ENCODE measurements at regions not wholly inside any gene's neighbourhood (a gene's known extent, or its start where the extent isn't known, plus 50 kb on each side); places are given as distances from the start of the nearest gene placed in this dataset.
A peak's percentile ranks its signal among the peaks of the same experiment; 100 is the strongest.

- WGBS, 3 donors = 65 to 75% (median 70%) methylated on average over 4 of the region's 4 CpGs
- H3K4me3 ChIP-seq (ENCODE audit: low read depth in 1 of 3, low read length in 3 of 3) = no peak overlapping the region
- FAIRE-seq (no peak), DNase-seq (no peak)
- no peaks in the 10 kb centered on the region for H3K9me3 ChIP-seq (ENCODE audit: control insufficient read depth in 2 of 2, insufficient read depth in 1 of 2, low read depth in 1 of 2, low read length in 1 of 2)
- H3K27me3 ChIP-seq (ENCODE audit: control insufficient read depth in 3 of 3, insufficient read depth in 3 of 3, low read length in 3 of 3) = no peaks in the 10 kb centered on the region
- no peaks in the 10 kb centered on the region for H3K4me1 ChIP-seq (ENCODE audit: control insufficient read depth in 3 of 3, insufficient read depth in 2 of 3, low read depth in 1 of 3, low read length in 2 of 3)
- peak overlapping the region in 1 of 3 donors; percentile 4 for H3K27ac ChIP-seq (ENCODE audit: low read depth in 1 of 3, low read length in 2 of 3)
- H3K36me3 ChIP-seq (ENCODE audit: control insufficient read depth in 3 of 3, insufficient read depth in 2 of 3, low read depth in 1 of 3, low read length in 3 of 3) = no peaks in the 10 kb centered on the region
These were observed 92.8 kb downstream of the TRIB2 start for GRCh38 chr2:12809526-12809925.

- DNase-seq (no peak), FAIRE-seq (no peak)
- Histone ChIP-seq H3K36me3 (ENCODE audit: control insufficient read depth in 3 of 3, insufficient read depth in 2 of 3, low read depth in 1 of 3, low read length in 3 of 3) (no peaks in the 10 kb centered on the region), H3K27me3 (ENCODE audit: control insufficient read depth in 3 of 3, insufficient read depth in 3 of 3, low read length in 3 of 3) (no peaks in the 10 kb centered on the region), H3K9me3 (ENCODE audit: control insufficient read depth in 2 of 2, insufficient read depth in 1 of 2, low read depth in 1 of 2, low read length in 1 of 2) (no peaks in the 10 kb centered on the region), H3K4me1 (ENCODE audit: control insufficient read depth in 3 of 3, insufficient read depth in 2 of 3, low read depth in 1 of 3, low read length in 2 of 3) (no peaks in the 10 kb centered on the region), H3K4me3 (ENCODE audit: low read depth in 1 of 3, low read length in 3 of 3) (no peak overlapping the region), H3K27ac (ENCODE audit: low read depth in 1 of 3, low read length in 2 of 3) (no peak overlapping the region)
These were observed 95.2 kb downstream of the TRIB2 start for GRCh38 chr2:12811916-12812315.

GRCh38 chr2:12813166-12813565 lies 96.4 kb downstream of the TRIB2 start:
- Histone ChIP-seq H3K4me3 (ENCODE audit: low read depth in 1 of 3, low read length in 3 of 3) (no peak overlapping the region), H3K4me1 (ENCODE audit: control insufficient read depth in 3 of 3, insufficient read depth in 2 of 3, low read depth in 1 of 3, low read length in 2 of 3) (no peaks in the 10 kb centered on the region), H3K36me3 (ENCODE audit: control insufficient read depth in 3 of 3, insufficient read depth in 2 of 3, low read depth in 1 of 3, low read length in 3 of 3) (no peaks in the 10 kb centered on the region), H3K27me3 (ENCODE audit: control insufficient read depth in 3 of 3, insufficient read depth in 3 of 3, low read length in 3 of 3) (no peaks in the 10 kb centered on the region), H3K27ac (ENCODE audit: low read depth in 1 of 3, low read length in 2 of 3) (no peak overlapping the region), H3K9me3 (ENCODE audit: control insufficient read depth in 2 of 2, insufficient read depth in 1 of 2, low read depth in 1 of 2, low read length in 1 of 2) (no peaks in the 10 kb centered on the region)
- no peak for DNase-seq
- FAIRE-seq = no peak

GRCh38 chr2:12816379-12817306 lies 99.9 kb downstream of the TRIB2 start:
- no peak for FAIRE-seq
- 74 to 78% (median 77%) methylated on average over 4 of the region's 4 CpGs for WGBS, 3 donors

GRCh38 chr2:12817870-12818269 lies 101.1 kb downstream of the TRIB2 start:
- DNase-seq = no peak
- peak overlapping the region in 1 of 3 donors; percentile 88 for H3K27ac ChIP-seq (ENCODE audit: low read depth in 1 of 3, low read length in 2 of 3)

More at GRCh38 chr2:12816379-12817306, 99.9 kb downstream of the TRIB2 start:
- Histone ChIP-seq H3K27me3 (ENCODE audit: control insufficient read depth in 3 of 3, insufficient read depth in 3 of 3, low read length in 3 of 3) (no peaks in the 10 kb centered on the region), H3K4me1 (ENCODE audit: control insufficient read depth in 3 of 3, insufficient read depth in 2 of 3, low read depth in 1 of 3, low read length in 2 of 3) (no peaks in the 10 kb centered on the region), H3K4me3 (ENCODE audit: low read depth in 1 of 3, low read length in 3 of 3) (no peak overlapping the region), H3K27ac (ENCODE audit: low read depth in 1 of 3, low read length in 2 of 3) (no peak overlapping the region), H3K36me3 (ENCODE audit: control insufficient read depth in 3 of 3, insufficient read depth in 2 of 3, low read depth in 1 of 3, low read length in 3 of 3) (no peaks in the 10 kb centered on the region), H3K9me3 (ENCODE audit: control insufficient read depth in 2 of 2, insufficient read depth in 1 of 2, low read depth in 1 of 2, low read length in 1 of 2) (no peaks in the 10 kb centered on the region)
- no peak for DNase-seq

GRCh38 chr2:12818416-12819102 lies 101.8 kb downstream of the TRIB2 start:
- FAIRE-seq (no peak), DNase-seq (no peak)
- Histone ChIP-seq H3K4me3 (ENCODE audit: low read depth in 1 of 3, low read length in 3 of 3) (no peak overlapping the region), H3K27me3 (ENCODE audit: control insufficient read depth in 3 of 3, insufficient read depth in 3 of 3, low read length in 3 of 3) (no peaks in the 10 kb centered on the region), H3K27ac (ENCODE audit: low read depth in 1 of 3, low read length in 2 of 3) (peak overlapping the region in 1 of 3 donors; percentile 88), H3K36me3 (ENCODE audit: control insufficient read depth in 3 of 3, insufficient read depth in 2 of 3, low read depth in 1 of 3, low read length in 3 of 3) (no peaks in the 10 kb centered on the region), H3K9me3 (ENCODE audit: control insufficient read depth in 2 of 2, insufficient read depth in 1 of 2, low read depth in 1 of 2, low read length in 1 of 2) (no peaks in the 10 kb centered on the region), H3K4me1 (ENCODE audit: control insufficient read depth in 3 of 3, insufficient read depth in 2 of 3, low read depth in 1 of 3, low read length in 2 of 3) (no peaks in the 10 kb centered on the region)
- WGBS, 3 donors = 79 to 86% (median 80%) methylated on average over 11 of the region's 11 CpGs

More at GRCh38 chr2:12817870-12818269, 101.1 kb downstream of the TRIB2 start:
- no peaks in the 10 kb centered on the region for H3K36me3 ChIP-seq (ENCODE audit: control insufficient read depth in 3 of 3, insufficient read depth in 2 of 3, low read depth in 1 of 3, low read length in 3 of 3)
- no peaks in the 10 kb centered on the region for H3K27me3 ChIP-seq (ENCODE audit: control insufficient read depth in 3 of 3, insufficient read depth in 3 of 3, low read length in 3 of 3)
- H3K4me1 ChIP-seq (ENCODE audit: control insufficient read depth in 3 of 3, insufficient read depth in 2 of 3, low read depth in 1 of 3, low read length in 2 of 3) = no peaks in the 10 kb centered on the region
- H3K9me3 ChIP-seq (ENCODE audit: control insufficient read depth in 2 of 2, insufficient read depth in 1 of 2, low read depth in 1 of 2, low read length in 1 of 2) = no peaks in the 10 kb centered on the region
- no peak overlapping the region for H3K4me3 ChIP-seq (ENCODE audit: low read depth in 1 of 3, low read length in 3 of 3)
- no peak for FAIRE-seq
- 58 to 80% (median 64%) methylated on average over 3 of the region's 3 CpGs for WGBS, 3 donors

- 27 to 35% (median 32%) methylated on average over 3 of the region's 3 CpGs for WGBS, 3 donors
- Histone ChIP-seq H3K4me3 (ENCODE audit: low read depth in 1 of 3, low read length in 3 of 3) (no peak overlapping the region), H3K27me3 (ENCODE audit: control insufficient read depth in 3 of 3, insufficient read depth in 3 of 3, low read length in 3 of 3) (no peaks in the 10 kb centered on the region), H3K9me3 (ENCODE audit: control insufficient read depth in 2 of 2, insufficient read depth in 1 of 2, low read depth in 1 of 2, low read length in 1 of 2) (no peaks in the 10 kb centered on the region), H3K4me1 (ENCODE audit: control insufficient read depth in 3 of 3, insufficient read depth in 2 of 3, low read depth in 1 of 3, low read length in 2 of 3) (no peaks in the 10 kb centered on the region), H3K27ac (ENCODE audit: low read depth in 1 of 3, low read length in 2 of 3) (peak overlapping the region in 1 of 3 donors; percentile 88), H3K36me3 (ENCODE audit: control insufficient read depth in 3 of 3, insufficient read depth in 2 of 3, low read depth in 1 of 3, low read length in 3 of 3) (no peaks in the 10 kb centered on the region)
- FAIRE-seq = no peak
- DNase-seq = peak; percentile 3 to 38
These were observed 102.4 kb downstream of the TRIB2 start for GRCh38 chr2:12819103-12819475.

GRCh38 chr2:12819721-12820120 lies 103.0 kb downstream of the TRIB2 start:
- Histone ChIP-seq H3K27me3 (ENCODE audit: control insufficient read depth in 3 of 3, insufficient read depth in 3 of 3, low read length in 3 of 3) (no peaks in the 10 kb centered on the region), H3K27ac (ENCODE audit: low read depth in 1 of 3, low read length in 2 of 3) (peak overlapping the region in 1 of 3 donors; percentile 0), H3K36me3 (ENCODE audit: control insufficient read depth in 3 of 3, insufficient read depth in 2 of 3, low read depth in 1 of 3, low read length in 3 of 3) (no peaks in the 10 kb centered on the region), H3K9me3 (ENCODE audit: control insufficient read depth in 2 of 2, insufficient read depth in 1 of 2, low read depth in 1 of 2, low read length in 1 of 2) (no peaks in the 10 kb centered on the region), H3K4me1 (ENCODE audit: control insufficient read depth in 3 of 3, insufficient read depth in 2 of 3, low read depth in 1 of 3, low read length in 2 of 3) (peaks cover 0 to 1% (median 0%) of the 10 kb centered on the region in 3 donors), H3K4me3 (ENCODE audit: low read depth in 1 of 3, low read length in 3 of 3) (no peak overlapping the region)
- 53 to 60% (median 57%) methylated on average over 3 of the region's 3 CpGs for WGBS, 3 donors
- no peak for FAIRE-seq
- DNase-seq = peak in 1 of 2 donors; percentile 12
